ENCODE measurements at regions not wholly inside any gene's neighbourhood (a gene's known extent, or its start where the extent isn't known, plus 50 kb on each side); places are given as distances from the start of the nearest gene placed in this dataset.

- TF ChIP-seq CTCF (IDR thresholded peaks at IDR 0.05) (no peak), POLR2A (IDR thresholded peaks at IDR 0.05) (no peak)
Measured at GRCh38 chr2:234355808-234356365, 141.0 kb downstream of the ARL4C start.
